Glutamatergic neuron (in vitro differentiated cells): ENCODE measurements at regions not wholly inside any gene's neighbourhood (a gene's known extent, or its start where the extent isn't known, plus 50 kb on each side); places are given as distances from the start of the nearest gene placed in this dataset.

Experiments used
- DNase-seq: peaks from one replicate; pipeline ENCODE4 v3.0.0; 2022
- H3K27ac Mint-ChIP-seq: one replicate; pipeline ENCODE4 v1.8.0; 2020; ENCODE audit warnings: mild to moderate bottlenecking, mixed read lengths, inconsistent platforms; ENCODE audit not compliant: unreplicated experiment
- H3K27me3 Mint-ChIP-seq: one replicate; pipeline ENCODE4 v1.8.0; 2020; ENCODE audit warnings: mild to moderate bottlenecking, moderate library complexity, mixed read lengths, inconsistent platforms; ENCODE audit not compliant: unreplicated experiment
- H3K36me3 Mint-ChIP-seq: one replicate; pipeline ENCODE4 v1.8.0; 2020; ENCODE audit warnings: mild to moderate bottlenecking, mixed read lengths, inconsistent platforms; ENCODE audit not compliant: unreplicated experiment
- H3K4me1 Mint-ChIP-seq: one replicate; pipeline ENCODE4 v1.8.0; 2020; ENCODE audit warnings: mild to moderate bottlenecking, low read depth, mixed read lengths, inconsistent platforms; ENCODE audit not compliant: unreplicated experiment
- H3K4me3 Mint-ChIP-seq: one replicate; pipeline ENCODE4 v1.8.0; 2020; ENCODE audit warnings: mild to moderate bottlenecking, mixed read lengths, inconsistent platforms; ENCODE audit not compliant: unreplicated experiment
- H3K9me3 Mint-ChIP-seq: one replicate; pipeline ENCODE4 v1.8.0; 2020; ENCODE audit warnings: mild to moderate bottlenecking, moderate library complexity, mixed read lengths, inconsistent platforms; ENCODE audit not compliant: unreplicated experiment
- TF ChIP-seq, protein P1 (sequence below): fragments of 200-600 bp; sonication (generic); IDR thresholded peaks from one replicate; pipeline ENCODE4 v1.5.0; 2021; ENCODE audit not compliant: partially characterized antibody, unreplicated experiment

DNA sequence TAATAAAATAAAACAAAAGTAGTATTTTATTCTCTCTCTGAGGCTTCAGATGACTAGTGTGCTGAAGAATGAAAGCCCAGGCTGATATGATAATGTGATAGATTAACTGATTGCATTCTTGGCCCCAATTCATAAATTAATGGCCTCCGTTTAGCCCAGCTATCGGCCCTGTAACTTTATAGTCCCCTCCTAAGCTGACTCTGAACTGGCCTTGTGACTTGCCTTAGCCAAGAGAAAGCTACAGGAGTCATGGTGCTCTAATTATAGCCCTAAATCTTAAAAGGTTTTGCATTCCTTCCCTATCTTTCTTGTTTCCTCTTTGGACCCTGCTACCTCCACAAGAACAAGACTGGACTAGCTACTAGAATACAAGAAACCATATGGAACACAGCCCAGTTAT, 123.2 kb upstream of the EPHA3 start:
- H3K36me3 Mint-ChIP-seq, result no peaks in the 10 kb centered on the region
- TF ChIP-seq, protein P1, sequence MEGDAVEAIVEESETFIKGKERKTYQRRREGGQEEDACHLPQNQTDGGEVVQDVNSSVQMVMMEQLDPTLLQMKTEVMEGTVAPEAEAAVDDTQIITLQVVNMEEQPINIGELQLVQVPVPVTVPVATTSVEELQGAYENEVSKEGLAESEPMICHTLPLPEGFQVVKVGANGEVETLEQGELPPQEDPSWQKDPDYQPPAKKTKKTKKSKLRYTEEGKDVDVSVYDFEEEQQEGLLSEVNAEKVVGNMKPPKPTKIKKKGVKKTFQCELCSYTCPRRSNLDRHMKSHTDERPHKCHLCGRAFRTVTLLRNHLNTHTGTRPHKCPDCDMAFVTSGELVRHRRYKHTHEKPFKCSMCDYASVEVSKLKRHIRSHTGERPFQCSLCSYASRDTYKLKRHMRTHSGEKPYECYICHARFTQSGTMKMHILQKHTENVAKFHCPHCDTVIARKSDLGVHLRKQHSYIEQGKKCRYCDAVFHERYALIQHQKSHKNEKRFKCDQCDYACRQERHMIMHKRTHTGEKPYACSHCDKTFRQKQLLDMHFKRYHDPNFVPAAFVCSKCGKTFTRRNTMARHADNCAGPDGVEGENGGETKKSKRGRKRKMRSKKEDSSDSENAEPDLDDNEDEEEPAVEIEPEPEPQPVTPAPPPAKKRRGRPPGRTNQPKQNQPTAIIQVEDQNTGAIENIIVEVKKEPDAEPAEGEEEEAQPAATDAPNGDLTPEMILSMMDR, result no peak
- DNase-seq, result no peak
- no peaks in the 10 kb centered on the region for H3K9me3 Mint-ChIP-seq
- peak overlapping the region; percentile 33 for H3K27ac Mint-ChIP-seq
- H3K4me1 Mint-ChIP-seq, result peaks cover 3% of the 10 kb centered on the region
- peaks cover 3% of the 10 kb centered on the region for H3K27me3 Mint-ChIP-seq
- H3K4me3 Mint-ChIP-seq, result no peak overlapping the region

GRCh38 chr3:88984832-88985231, 122.6 kb upstream of the EPHA3 start:
- Mint-ChIP-seq H3K27me3 (peaks cover 3% of the 10 kb centered on the region), H3K4me1 (peaks cover 3% of the 10 kb centered on the region), H3K36me3 (no peaks in the 10 kb centered on the region), H3K27ac (no peak overlapping the region), H3K9me3 (no peaks in the 10 kb centered on the region), H3K4me3 (no peak overlapping the region)
- TF ChIP-seq, protein P1, result no peak
- no peak for DNase-seq

GRCh38 chr3:88985491-88985890, 121.9 kb upstream of the EPHA3 start:
- H3K4me1 Mint-ChIP-seq, result peaks cover 3% of the 10 kb centered on the region
- no peak for DNase-seq
- no peak overlapping the region for H3K4me3 Mint-ChIP-seq
- H3K36me3 Mint-ChIP-seq, result no peaks in the 10 kb centered on the region
- H3K9me3 Mint-ChIP-seq, result no peaks in the 10 kb centered on the region
- H3K27me3 Mint-ChIP-seq, result peaks cover 3% of the 10 kb centered on the region
- TF ChIP-seq, protein P1, result no peak
- no peak overlapping the region for H3K27ac Mint-ChIP-seq

- H3K27me3 Mint-ChIP-seq, result peaks cover 3% of the 10 kb centered on the region
- H3K4me1 Mint-ChIP-seq, result peaks cover 3% of the 10 kb centered on the region
- no peaks in the 10 kb centered on the region for H3K36me3 Mint-ChIP-seq
- DNase-seq, result no peak
- no peaks in the 10 kb centered on the region for H3K9me3 Mint-ChIP-seq
- H3K27ac Mint-ChIP-seq, result no peak overlapping the region
- H3K4me3 Mint-ChIP-seq, result no peak overlapping the region
- TF ChIP-seq, protein P1, result no peak
Observed at GRCh38 chr3:88986834-88987233, 120.6 kb upstream of the EPHA3 start.

DNA sequence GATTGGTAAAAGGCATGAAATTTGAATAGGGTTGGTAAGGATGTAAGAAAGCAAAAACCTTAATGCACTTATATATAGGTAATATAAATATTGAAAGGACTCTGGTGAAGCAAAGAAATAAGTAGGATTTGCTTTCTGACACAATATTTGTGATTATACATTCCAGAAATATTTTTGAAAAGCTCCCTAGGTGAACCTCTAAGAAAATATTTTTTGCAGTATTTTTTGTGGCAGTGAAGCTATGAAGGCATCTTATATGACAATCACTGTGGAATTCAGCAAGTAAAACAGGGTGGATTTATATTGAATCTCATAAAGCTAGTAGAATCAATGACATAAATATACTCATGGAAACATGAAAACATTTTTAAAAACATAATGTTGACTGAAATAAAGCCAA, 119.6 kb upstream of the EPHA3 start:
- no peak for DNase-seq
- H3K4me3 Mint-ChIP-seq, result no peak overlapping the region
- peaks cover 3% of the 10 kb centered on the region for H3K27me3 Mint-ChIP-seq
- H3K9me3 Mint-ChIP-seq, result no peaks in the 10 kb centered on the region
- no peak overlapping the region for H3K27ac Mint-ChIP-seq
- peaks cover 3% of the 10 kb centered on the region for H3K4me1 Mint-ChIP-seq
- TF ChIP-seq, protein P1, result no peak
- no peaks in the 10 kb centered on the region for H3K36me3 Mint-ChIP-seq
